ENCODE measurements at regions not wholly inside any gene's neighbourhood (a gene's known extent, or its start where the extent isn't known, plus 50 kb on each side); places are given as distances from the start of the nearest gene placed in this dataset.
"Not testable (repeated sequence)": the region's sequence is repeated elsewhere in the genome, so short reads cannot be mapped to it uniquely, and the experiment has no call there.

DNA sequence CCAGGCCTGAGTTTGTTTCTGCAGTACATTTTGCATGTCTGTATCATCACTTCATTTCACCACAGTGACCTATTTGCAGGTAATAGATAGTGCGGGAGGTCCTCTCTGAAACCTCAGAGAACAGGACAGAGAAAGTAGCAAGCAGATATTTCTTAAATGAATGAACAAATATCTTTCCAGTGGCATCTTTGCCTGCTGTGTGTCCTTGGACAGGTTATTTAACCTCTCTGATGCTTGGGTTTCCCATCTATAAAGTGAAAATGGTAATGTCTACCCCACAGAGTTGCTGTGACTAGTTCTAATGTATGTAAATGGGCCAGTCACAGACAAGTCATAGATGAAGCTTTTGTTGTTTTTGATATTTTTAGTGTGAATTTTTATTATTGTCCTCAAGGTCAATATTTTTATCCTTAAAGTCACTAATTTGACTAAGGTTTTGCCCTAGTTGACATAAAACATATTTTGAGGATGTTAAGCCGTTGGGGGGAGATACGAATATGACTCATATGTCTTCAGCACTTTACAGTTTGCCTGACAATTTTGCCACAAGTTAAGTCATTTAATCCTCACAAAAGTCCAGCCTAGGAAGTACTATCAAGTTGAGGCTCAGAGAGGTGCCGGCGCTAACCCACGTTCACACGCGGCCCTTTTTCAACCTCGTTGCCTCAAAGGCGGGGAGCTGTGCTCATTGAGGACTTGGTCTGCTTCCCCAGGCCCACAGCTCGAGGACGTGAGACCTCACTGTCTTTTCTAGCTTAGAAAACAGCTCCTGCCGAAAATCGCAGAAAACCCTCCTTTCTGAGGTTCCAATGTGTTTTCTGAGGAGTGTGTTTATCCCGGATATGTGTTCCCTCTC, 126.7 kb upstream of the STX18 start:
- no peak for DNase-seq (ENCODE audit: low read depth in 2 of 2)

GRCh38 chr4:4667622-4668081, 125.8 kb upstream of the STX18 start:
- no peak for DNase-seq (ENCODE audit: low read depth in 2 of 2)

- DNase-seq (ENCODE audit: low read depth in 2 of 2): no peak
Observed at GRCh38 chr4:4666693-4667621, 125.1 kb upstream of the STX18 start.

GRCh38 chr4:4666187-4666586, 124.3 kb upstream of the STX18 start:
- no peak for DNase-seq (ENCODE audit: low read depth in 2 of 2)

DNA sequence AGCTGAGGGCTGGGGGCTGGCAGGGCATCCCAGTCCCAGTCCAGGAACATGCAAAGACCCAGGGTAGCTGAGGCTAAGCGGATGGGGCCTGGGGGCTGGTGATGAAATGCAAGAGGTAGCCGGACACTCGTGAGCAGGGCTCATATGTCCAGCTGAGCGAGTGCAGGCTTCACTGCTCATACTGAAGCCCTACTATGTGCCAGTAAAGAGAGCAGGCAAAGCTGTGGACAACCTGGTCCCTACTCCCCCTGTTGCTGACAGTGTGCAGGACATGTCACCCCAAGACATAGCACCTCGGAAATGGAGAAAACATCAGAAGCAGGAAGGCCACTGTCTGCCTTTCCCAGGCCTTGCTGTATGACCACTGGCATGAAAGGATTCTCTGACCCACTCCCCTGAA, 122.4 kb upstream of the STX18 start:
- DNase-seq (ENCODE audit: low read depth in 2 of 2): no peak

- no peak for DNase-seq (ENCODE audit: low read depth in 2 of 2)
Observed at GRCh38 chr4:4663028-4663427, 121.2 kb upstream of the STX18 start.

- DNase-seq (ENCODE audit: low read depth in 2 of 2): no peak
Observed at GRCh38 chr4:4662230-4662629, 120.4 kb upstream of the STX18 start.

DNA sequence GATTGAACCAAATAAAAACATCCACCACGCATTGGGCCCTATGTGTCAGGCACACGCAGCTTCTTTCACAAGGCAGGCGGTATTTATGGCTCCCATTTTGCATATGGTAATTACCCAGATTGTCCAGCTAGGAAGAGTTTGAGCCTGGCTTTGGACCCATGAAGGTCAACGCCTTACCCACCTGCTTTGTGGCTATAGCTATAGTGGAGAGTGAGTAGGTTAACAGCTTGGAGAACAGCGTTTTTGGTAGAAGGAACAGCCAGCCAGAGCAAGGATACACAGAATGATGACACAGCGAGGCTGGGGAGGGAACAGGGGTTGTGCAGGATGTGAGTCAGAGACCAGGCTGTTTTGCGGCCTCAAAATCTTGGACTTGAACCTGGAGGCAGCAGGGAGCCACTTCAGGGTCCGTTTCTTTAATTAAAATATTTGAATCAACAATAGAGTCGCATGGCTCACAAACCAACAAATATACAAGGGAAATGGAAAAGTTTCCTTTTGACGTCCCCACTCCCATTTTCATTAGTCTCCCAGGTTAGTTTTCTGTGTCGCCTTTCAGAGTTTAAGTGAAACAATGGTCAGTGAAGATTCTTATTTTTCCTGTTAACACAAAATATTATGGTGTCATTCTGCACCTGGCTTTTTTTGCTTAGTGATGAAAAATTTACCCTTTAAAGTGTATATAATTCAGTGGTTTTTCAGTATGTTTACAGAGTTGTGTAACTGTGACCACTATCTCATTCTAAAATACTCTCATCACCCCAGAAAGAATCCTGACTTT, 118.2 kb upstream of the STX18 start:
- DNase-seq (ENCODE audit: low read depth in 2 of 2): peak in 1 of 2 donors; percentile 75

- DNase-seq (ENCODE audit: low read depth in 2 of 2): no peak
Observed at GRCh38 chr4:4658052-4658451, 116.2 kb upstream of the STX18 start.

- no peak for DNase-seq (ENCODE audit: low read depth in 2 of 2)
Observed at GRCh38 chr4:4656977-4657376, 115.1 kb upstream of the STX18 start.

DNA sequence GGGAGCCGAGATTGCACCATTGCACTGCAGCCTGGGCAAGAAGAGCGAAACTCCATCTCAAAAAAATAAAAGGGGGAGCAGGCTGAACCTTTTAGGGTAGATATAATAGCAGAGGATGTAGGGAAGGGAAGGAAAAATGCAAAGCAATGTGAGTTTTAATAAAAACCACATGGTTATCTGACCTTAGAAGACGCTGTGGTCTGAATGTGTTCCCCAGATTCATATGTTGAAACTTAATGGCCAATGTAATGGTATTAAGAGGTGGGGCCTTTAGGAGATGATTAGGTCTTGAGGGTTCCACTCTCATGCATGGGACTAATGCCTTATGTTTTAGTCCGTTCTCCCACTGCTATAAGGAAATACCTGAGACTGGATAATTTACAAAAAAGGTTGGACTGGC, 114.1 kb upstream of the STX18 start:
- DNase-seq (ENCODE audit: low read depth in 2 of 2): no peak

DNA sequence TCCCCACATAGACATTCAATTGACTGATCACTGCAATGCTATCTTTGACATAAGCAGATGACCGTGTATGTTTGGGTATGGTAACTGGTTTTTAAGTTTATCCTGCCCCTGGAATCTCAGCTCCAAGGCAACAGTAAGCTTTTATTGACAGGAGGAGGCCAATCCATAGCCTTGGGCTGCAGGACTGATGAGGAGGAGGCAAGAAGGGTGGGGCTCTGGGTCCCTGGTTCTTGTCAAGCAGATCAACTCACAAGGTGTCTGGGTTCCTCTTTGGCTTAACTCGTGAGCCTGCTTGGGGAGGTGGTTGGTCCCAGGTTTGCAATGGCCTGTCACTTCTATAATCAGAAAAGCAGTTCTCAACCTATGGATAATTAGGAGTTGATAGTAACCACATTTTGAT, 113.2 kb upstream of the STX18 start:
- DNase-seq (ENCODE audit: low read depth in 2 of 2): no peak

- DNase-seq (ENCODE audit: low read depth in 2 of 2): no peak
Observed at GRCh38 chr4:4651811-4652755, 110.2 kb upstream of the STX18 start.

DNA sequence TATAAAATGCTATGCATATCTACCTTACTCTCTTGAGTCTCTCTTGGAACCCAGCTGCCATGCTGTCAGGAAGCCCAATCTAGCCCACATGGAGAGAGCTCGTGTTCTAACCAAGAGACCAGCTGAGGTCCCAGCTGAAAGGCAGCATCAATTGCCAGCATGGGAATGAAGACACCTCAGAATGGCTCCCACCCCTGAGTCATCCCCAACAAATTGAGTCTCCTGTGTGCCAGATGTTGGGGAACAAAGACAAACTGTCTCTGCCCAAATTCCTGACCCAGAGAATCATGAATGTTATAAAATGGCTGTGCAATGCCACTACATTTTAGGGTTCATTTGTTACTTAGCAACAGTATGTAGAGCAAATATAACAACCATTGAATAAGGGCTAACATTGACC, 105.2 kb upstream of the STX18 start:
- DNase-seq (ENCODE audit: low read depth in 2 of 2): no peak

GRCh38 chr4:4645743-4646142, 103.9 kb upstream of the STX18 start:
- no peak for DNase-seq (ENCODE audit: low read depth in 2 of 2)

DNA sequence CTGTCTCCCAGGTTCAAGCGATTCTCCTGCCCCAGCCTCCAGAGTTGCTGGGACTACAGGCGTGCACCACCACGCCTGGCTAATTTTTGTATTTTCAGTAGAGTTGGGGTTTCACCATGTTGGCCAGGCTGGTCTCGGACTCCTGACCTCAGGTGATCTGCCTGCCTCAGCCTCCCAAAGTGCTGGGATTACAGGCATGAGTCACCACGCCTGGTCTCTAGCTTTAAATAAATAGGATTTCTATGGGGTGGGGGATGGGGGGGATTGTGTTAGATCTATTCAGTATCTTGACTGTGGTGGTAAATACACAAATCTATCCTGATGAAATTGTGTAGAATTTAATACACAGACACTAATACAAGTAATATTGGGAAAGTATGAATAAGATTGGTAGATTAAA, 102.4 kb upstream of the STX18 start:
- DNase-seq (ENCODE audit: low read depth in 2 of 2): not testable (repeated sequence)

DNA sequence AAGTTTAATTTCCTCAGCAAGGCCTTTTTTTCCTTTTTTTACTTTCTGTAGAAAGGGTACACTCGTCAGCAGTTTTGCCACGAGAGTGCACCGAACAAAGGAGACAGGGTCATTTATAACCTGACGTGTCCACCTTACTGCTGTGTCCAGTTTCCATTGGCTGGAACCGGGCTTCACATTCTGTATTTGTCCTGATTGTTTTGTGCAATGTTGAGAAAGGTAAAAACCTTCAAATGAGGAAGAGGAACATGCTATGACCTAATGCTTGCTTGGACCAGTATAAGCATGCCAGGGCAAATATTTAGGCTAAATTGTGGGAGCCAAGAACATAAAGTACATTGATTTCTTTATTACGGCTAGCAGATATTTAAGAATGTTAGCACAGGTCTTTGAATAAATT, 101.9 kb upstream of the STX18 start:
- DNase-seq (ENCODE audit: low read depth in 2 of 2): not testable (repeated sequence)

GRCh38 chr4:4643306-4643705, 101.5 kb upstream of the STX18 start:
- DNase-seq (ENCODE audit: low read depth in 2 of 2): no peak

DNA sequence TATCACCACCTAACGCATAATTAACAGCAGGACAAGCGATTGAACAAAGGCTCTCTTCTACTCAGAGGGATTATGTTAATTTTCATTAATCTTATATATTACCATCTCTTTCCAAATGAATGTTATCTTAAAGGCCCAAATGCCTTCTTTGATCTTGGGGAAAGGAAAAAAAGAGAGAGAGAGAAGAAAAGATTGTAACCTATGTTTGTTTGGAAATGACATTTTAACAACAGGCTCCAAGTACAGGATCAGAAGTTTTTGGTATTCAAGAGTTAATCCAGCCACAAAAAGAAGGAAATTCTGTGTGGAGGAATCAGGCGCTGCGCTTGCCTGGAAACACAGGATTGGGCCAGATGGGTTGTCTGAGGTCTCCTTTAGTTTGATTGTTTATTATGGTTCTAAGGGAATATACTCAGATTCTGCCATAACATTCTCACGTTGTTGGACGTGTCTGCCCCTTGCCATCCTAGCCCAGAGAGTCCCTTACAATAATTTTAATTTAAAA, 100.7 kb upstream of the STX18 start:
- no peak for DNase-seq (ENCODE audit: low read depth in 2 of 2)
